ENCODE measurements at regions not wholly inside any gene's neighbourhood (a gene's known extent, or its start where the extent isn't known, plus 50 kb on each side); places are given as distances from the start of the nearest gene placed in this dataset.

GRCh38 chr3:159473206-159473605 is 515.4 kb upstream of the IL12A start:
- Mint-ChIP-seq H3K36me3 (ENCODE audit: low read depth) (no peaks in the 10 kb centered on the region), H3K27me3 (ENCODE audit: insufficient read depth) (no peaks in the 10 kb centered on the region; the same call in 1 of the 2 replicates), H3K27ac (no peak overlapping the region), H3K9me3 (peaks cover 1% of the 10 kb centered on the region; the same call in 1 of the 2 replicates), H3K4me1 (ENCODE audit: low read depth) (peaks cover 7% of the 10 kb centered on the region; the same call in 1 of the 2 replicates), H3K4me3 (no peak overlapping the region)
- no peak for TF ChIP-seq CTCF (IDR thresholded peaks at IDR 0.05)
- DNase-seq, result no peak

- no peaks in the 10 kb centered on the region for H3K36me3 Mint-ChIP-seq (ENCODE audit: low read depth)
- DNase-seq, result no peak
- peaks cover 5% of the 10 kb centered on the region; the same call in 1 of the 2 replicates for H3K4me1 Mint-ChIP-seq (ENCODE audit: low read depth)
Measured at GRCh38 chr3:159480046-159480445, 508.6 kb upstream of the IL12A start.

GRCh38 chr3:159482241-159482993 is 506.2 kb upstream of the IL12A start:
- Mint-ChIP-seq H3K27ac (no peak overlapping the region), H3K9me3 (peaks cover 4% of the 10 kb centered on the region; the same call in 1 of the 2 replicates), H3K4me3 (no peak overlapping the region), H3K4me1 (ENCODE audit: low read depth) (peaks cover 5% of the 10 kb centered on the region; the same call in 1 of the 2 replicates), H3K36me3 (ENCODE audit: low read depth) (no peaks in the 10 kb centered on the region; the same call in 1 of the 2 replicates), H3K27me3 (ENCODE audit: insufficient read depth) (no peaks in the 10 kb centered on the region; the same call in none of the 2 replicates)
- no peak for TF ChIP-seq CTCF (IDR thresholded peaks at IDR 0.05)
- no peak for DNase-seq

More at GRCh38 chr3:159480046-159480445, 508.6 kb upstream of the IL12A start:
- Mint-ChIP-seq H3K27me3 (ENCODE audit: insufficient read depth) (no peaks in the 10 kb centered on the region; the same call in 1 of the 2 replicates), H3K4me3 (no peak overlapping the region), H3K9me3 (peaks cover 4% of the 10 kb centered on the region; the same call in 1 of the 2 replicates), H3K27ac (no peak overlapping the region)
- TF ChIP-seq CTCF (IDR thresholded peaks at IDR 0.05), result no peak

- no peak for TF ChIP-seq CTCF (IDR thresholded peaks at IDR 0.05)
- no peak for DNase-seq
- Mint-ChIP-seq H3K9me3 (peaks cover 4% of the 10 kb centered on the region; the same call in 1 of the 2 replicates), H3K36me3 (ENCODE audit: low read depth) (no peaks in the 10 kb centered on the region; the same call in 1 of the 2 replicates), H3K4me1 (ENCODE audit: low read depth) (peaks cover 5% of the 10 kb centered on the region; the same call in 1 of the 2 replicates), H3K4me3 (no peak overlapping the region), H3K27ac (no peak overlapping the region), H3K27me3 (ENCODE audit: insufficient read depth) (no peaks in the 10 kb centered on the region; the same call in none of the 2 replicates)
Measured at GRCh38 chr3:159482994-159483367, 505.7 kb upstream of the IL12A start.

- no peaks in the 10 kb centered on the region; the same call in 1 of the 2 replicates for H3K36me3 Mint-ChIP-seq (ENCODE audit: low read depth)
- no peak overlapping the region for H3K4me3 Mint-ChIP-seq
- peaks cover 4% of the 10 kb centered on the region for H3K27me3 Mint-ChIP-seq (ENCODE audit: insufficient read depth)
- TF ChIP-seq CTCF (IDR thresholded peaks at IDR 0.05), result peak; percentile 63
- no peaks in the 10 kb centered on the region for H3K9me3 Mint-ChIP-seq
- H3K4me1 Mint-ChIP-seq (ENCODE audit: low read depth), result peaks cover 5% of the 10 kb centered on the region; the same call in 1 of the 2 replicates
- no peak overlapping the region for H3K27ac Mint-ChIP-seq
- peak; percentile 32 for DNase-seq
Measured at GRCh38 chr3:159486580-159486979, 502.1 kb upstream of the IL12A start.

All from HFFc6 (cell line).